ENCODE measurements at regions not wholly inside any gene's neighbourhood (a gene's known extent, or its start where the extent isn't known, plus 50 kb on each side); places are given as distances from the start of the nearest gene placed in this dataset.
"Not testable (repeated sequence)": the region's sequence is repeated elsewhere in the genome, so short reads cannot be mapped to it uniquely, and the experiment has no call there.

DNA sequence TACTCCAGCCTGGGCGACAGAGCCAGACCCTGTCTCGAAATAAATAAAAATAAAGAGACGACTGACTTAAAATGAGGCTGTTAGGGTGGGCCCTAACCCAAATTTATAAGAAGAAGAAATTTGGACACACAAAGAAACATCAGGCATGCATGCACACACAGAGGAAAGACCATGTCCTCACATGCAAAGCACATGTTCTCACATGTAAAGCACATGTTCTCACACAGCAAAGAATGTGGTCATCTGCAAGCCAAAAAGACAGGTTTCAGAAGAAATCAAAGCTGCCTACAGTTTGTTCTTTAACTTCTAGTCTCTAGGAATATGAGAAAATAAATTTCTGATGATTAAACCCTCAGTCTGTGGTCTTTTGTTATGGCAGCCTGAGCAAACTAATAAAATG lies 132.3 kb upstream of the CRIM1 start:
- no peak for DNase-seq

DNA sequence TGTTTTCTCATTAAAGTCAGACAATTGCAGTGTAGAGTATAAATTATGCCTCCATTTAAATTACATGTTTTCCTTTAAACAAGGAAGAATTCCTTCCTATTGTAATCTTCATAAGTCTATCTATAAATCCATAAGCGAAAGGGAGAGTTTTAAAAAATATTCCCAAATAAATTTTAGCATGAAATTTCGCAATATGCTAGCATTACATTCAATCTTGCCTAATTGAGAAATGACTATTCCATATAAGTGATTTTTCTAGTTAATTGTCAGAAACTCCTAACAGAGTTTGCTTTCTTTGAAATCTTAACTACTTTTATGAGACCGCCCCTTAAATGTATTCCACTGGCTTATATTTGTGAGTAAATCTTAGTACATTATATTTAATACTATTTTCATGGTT lies 133.1 kb upstream of the CRIM1 start:
- no peak for DNase-seq

DNA sequence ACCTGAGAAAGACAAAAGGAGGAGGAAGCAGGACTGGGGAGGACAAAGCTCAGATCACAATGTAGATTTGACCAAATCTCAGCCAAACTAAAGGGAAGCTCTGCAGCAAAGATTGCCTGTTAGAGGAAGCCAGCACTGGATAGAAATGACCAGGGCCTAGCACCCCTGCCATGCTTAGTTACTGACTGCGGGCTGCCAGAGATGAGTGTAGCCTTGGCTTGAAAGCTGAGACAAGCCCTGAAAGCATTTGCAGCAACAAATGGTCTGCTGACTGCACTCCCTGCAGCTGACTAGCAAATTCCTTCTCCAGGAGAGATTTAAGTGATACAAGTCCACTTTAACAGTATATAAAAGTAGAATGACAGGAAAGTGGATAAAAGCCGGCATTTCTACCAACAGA lies 140.9 kb upstream of the CRIM1 start:
- no peak for DNase-seq

DNA sequence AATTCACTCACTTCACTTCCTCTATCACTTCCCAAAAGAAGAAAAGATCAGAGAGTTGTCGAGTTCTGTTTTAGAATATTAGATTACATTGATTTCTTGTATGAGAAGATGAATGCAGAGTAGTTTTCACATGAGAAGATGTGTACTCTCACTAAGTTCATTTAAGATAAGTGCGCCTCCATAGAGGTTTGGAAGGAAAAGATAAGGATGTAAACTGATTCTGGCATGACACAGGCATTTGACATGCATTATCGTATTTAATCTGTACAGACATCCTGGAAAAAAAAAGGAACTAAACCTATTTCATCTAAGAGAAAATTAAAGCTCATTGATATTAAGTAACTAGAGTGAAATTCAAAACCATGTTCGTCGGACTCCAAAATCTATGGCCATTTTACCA lies 152.2 kb upstream of the CRIM1 start:
- DNase-seq: no peak

DNA sequence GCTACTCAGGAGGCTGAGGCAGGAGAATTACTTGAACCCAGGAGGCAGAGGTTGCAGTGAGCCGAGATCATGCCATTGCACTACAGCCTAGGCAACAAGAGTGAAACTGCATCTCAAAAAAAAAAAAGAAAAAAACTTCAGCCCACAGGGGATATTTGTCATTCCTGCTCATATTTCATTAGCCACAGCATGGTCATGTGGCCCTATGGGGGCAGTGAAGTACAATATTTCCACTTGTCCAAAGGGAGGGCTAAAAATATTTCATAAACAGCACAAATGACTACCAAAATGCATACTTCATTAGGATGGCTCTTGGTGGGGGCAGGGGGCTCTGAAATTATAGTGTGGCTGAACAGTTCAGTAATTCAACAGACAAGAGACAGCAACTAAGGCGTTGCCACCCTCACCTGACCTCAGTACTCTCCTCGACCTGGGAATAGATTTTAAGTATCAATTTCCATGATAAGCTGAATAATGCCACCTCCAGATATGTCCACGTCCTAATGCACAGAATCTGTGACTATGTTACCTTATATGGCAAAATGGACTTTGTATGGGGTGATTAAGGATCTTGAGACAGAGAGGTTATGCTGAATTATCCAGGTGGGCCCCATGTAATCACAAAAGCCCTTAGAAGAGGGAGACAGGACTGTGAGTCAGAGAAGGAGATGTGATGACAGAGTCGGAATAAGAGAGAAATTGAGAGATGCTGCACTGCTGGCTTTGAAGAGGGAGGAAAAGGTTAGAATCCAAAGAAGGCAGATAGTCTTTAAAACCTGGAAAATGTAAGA lies 158.2 kb upstream of the CRIM1 start:
- no peak for DNase-seq

DNA sequence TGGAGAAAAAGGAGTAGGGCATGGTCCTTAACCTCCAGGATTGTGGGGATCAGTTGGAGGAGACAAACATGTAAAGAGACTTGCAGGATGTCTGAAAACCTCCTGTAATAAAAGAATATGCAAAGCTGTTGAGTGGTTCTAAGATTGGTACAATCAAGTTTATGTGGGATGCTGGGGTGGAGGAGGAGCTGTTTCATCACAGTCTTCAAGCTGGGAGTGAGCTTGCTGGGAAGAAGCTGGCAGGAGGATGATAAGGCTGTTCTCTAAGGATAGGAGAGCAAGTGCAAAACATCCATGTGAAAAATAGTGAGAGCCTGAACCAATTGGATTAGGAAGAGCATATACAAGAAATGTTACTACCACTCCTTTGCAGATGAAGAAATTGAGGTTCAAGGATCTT lies 161.9 kb upstream of the CRIM1 start:
- no peak for DNase-seq

DNA sequence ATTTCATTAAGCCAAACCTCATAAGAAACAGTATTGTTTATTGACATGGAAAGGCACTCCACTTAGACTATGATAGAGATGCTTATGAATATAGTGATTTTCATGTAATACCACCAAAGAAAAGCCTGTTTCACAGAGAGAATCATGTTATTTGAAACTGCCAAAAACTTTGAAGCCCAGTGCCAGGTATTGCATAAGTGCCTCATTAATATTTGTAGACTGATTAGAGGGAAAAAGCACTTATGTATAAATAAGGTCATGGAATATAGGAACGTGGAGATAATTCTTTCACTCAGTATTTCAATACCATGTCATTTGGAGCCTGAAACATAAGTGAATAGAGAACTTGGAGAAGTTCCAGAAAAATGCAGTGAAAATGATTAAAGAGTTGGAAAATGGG lies 162.6 kb upstream of the CRIM1 start:
- DNase-seq: no peak

DNA sequence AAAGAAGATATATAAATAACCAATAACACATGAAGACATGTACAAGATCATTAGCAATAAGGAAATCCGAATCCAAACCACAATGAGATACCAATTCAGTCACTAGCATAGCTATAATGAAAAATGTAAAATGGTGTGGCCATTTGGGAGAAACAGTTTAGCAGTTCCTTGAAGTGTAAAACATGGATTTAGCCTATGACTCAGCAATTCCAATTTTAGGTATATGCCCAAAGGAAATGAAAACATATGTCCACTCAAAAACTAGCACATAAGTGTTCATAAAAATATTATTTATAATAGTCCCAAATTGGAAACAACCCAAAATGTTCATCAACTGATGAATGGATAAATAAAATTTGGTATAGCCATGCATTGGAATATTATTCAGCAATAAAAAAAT lies 165.5 kb upstream of the CRIM1 start:
- no peak for DNase-seq

DNA sequence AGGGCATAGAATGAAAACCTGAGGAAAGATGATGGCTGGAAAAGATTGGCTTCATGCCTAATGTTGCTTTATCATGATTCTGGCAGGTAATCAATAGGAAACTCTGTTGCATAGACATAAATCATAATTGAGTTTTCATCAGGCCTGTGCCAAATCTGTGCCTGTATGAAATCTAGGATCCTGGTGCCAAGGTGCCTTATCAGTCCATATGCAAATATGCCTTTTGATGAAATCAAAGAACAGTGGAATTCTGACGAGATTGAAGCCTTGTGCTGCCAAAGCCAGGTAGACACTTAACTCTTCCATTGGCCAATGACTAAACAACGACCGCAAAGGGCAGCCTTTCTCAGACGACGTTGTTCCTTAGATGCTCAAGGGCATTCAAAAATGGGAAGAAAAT lies 170.0 kb upstream of the CRIM1 start:
- no peak for DNase-seq

DNA sequence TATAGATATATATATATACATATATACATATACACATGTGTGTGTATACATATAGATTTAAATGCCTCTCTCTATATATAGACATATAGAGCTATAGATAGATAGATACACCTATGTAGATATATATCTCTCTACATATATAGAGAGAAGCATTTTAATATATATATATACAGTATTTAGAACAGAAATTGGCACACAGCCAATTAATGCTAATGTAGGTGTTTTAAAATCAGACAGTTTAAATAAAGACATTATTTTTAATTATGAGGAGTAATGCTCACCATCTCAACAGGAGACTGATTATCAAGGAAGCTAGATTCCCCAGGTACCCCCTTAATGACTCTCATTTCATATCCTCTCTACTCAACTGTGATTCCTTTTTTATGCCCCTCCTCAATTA lies 170.7 kb upstream of the CRIM1 start:
- no peak for DNase-seq

DNA sequence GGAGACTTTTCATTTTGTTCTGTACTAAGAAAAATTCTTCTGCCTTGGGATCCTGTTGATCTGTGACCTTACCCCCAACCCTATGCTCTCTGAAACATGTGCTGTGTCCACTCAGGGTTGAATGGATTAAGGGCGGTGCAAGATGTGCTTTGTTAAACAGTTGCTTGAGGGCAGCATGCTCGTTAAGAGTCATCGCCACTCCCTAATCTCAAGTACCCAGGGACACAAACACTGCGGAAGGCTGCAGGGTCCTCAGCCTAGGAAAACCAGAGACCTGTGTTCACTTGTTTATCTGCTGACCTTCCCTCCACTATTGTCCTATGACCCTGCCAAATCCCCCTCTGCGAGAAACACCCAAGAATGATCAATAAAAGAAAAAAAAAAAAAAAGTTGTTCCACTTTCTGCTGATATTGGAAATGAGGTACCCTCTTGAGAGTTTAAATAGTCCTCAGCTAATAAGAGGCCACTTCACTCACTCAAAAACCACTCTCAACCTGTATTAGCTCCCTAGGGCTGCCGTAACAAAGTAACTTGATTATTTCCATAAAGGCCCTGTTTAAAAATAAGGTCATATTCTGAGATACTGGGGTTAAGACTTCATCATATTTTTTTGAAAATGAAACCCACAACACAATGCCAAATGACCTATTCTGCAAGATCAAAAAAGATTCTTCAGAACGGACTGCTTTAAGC lies 174.6 kb upstream of the CRIM1 start:
- DNase-seq: not testable (repeated sequence)

DNA sequence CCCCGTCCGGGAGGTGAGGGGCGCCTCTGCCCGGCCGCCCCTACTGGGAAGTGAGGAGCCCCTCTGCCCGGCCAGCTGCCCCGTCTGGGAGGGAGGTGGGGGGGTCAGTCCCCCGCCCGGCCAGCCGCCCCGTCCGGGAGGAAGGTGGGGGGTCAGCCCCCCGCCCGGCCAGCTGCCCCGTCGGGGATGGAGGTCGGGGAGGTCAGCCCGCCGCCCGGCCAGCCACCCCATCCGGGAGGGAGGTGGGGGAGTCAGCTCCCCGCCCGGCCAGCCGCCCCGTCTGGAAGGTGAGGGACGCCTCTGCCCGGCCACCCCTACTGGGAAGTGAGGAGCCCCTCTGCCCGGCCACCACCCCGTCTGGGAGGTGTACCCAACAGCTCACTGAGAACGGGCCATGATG lies 175.3 kb upstream of the CRIM1 start:
- not testable (repeated sequence) for DNase-seq

DNA sequence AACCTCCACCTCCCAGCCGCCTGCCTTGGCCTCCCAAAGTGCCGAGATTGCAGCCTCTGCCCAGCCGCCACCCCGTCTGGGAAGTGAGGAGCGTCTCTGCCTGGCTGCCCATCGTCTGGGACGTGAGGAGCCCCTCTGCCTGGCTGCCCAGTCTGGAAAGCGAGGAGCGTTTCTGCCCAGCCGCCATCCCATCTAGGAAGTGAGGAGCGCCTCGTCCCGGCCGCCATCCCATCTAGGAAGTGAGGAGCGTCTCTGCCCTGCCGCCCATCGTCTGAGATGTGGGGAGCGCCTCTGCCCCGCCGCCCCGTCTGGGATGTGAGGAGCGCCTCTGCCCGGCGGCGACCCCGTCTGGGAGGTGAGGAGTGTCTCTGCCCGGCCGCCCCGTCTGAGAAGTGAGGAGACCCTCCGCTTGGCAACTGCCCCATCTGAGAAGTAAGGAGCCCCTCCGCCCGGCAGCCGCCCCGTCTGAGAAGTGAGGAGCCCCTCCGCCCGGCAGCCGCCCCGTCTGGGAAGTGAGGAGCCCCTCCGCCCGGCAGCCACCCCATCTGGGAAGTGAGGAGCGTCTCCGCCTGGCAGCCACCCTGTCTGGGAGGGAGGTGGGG lies 175.8 kb upstream of the CRIM1 start:
- not testable (repeated sequence) for DNase-seq

DNA sequence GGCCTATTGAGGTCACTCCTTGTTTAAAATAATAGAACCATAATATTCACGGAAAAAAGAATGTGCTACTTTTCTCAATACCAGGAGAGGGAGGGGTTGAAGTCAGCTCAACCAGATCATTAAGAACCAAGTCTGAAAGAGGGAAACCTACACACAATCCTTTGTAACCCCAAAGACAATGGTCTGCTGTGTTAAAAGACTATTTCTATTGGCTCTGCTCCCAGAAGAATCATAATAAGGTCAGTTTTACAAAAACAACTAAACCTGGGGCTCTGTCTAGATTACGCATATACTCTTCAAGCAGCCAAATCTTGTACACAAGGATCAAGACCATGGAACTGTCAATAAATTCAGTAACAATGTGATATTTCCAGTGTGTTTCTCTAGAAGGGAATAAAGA lies 177.2 kb upstream of the CRIM1 start:
- DNase-seq: no peak

DNA sequence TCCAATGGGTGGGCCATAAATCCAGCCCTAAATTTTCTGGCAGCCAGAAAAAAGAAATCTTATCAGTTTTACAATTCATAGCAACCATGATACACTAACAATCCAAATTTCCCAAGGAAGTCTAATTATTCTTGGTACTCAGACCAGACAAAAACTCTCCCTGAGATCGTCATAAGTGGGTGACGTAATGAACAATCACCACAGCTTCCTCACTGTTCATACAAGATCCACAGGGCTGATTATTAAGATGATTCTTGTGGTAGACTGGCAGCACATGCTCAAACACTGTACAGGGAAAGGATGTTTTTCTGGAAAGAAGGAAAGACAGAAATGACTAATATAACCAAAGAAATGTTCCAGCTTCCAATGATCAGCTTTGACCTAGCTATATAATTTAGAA lies 178.3 kb upstream of the CRIM1 start:
- DNase-seq: no peak

DNA sequence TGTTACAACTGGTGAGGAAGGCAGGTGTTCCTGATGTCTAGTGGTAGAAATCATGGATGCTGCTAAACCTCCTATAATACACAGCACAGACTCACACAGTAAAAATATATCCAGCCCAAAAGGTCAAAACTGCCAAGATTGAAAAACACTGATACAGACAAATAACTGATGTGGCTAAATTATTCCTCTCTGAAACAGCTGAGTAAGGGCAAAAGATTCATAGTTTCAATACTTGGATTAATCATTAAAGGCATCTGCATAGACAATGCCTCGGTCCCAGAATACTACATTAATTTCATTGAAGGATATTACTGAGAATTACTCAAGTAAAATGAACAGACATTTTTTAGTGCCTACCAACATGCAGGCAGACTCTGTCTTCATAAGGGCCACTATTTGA lies 180.7 kb upstream of the CRIM1 start:
- no peak for DNase-seq

DNA sequence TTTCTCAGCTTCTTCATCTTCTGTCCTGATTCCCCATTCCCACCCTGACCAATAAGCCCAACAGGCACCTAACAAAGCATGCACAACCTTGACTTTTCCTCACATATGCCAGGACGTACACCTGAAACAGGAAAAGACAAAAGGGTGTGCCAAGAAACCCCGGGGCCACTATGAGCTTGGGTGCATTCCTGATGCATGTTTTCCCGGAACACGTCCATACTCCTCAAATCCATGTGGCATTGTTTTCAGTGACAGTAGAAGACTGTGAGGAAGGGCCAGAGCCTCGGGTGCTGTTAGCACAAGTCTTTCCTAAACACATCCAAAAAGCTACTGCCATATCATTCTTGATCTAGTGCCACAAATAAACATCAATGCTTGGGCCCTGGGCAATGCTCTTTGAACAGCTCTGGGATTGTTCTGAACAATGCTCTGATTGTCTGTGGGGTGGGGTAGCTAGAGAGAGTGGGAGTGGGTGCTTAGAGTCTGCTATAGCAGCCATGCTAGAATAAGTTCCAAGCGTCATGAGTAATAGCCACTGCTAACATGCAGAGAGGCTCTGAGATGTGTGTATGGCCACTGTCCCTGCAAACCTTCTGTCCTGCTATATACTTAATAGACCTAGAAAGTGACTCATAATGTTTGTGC lies 181.7 kb upstream of the CRIM1 start:
- no peak for DNase-seq

DNA sequence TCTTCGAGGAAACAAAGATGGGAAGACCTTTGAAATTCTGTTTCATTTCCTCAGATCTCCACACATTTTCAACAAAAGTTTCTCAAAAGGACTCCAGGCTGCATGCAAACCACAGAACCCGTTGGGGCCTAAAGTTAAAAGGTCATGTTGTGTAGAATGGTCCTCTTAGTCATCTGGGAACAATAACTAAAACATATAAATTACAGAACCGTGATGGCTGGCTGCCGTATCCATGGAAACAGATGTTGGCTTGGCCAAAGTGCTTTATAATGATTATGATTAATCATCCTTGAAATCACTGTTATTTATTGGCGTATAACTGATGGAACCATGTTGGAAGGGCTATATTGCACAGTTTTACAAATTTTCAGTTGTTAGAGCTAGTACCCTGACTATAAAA lies 182.8 kb upstream of the CRIM1 start:
- no peak for DNase-seq

DNA sequence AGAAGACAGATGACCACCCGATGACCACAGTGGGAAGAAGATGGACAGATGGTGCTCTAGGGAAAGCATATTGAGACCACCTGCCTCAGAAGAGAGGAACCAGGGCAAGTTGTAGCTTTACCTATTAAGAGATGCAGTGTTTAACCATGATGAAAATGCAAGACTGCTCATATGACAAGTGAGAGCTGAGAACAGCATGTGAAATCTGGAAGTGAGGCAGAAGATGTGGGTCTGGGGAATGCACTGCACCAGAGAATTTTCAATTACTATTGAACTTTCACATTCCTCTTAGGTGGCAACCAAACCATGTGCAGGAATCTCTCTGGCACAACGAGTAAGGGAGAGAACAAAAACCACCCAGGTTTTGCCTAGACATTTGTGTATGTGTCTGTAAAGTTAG lies 184.8 kb upstream of the CRIM1 start:
- no peak for DNase-seq

DNA sequence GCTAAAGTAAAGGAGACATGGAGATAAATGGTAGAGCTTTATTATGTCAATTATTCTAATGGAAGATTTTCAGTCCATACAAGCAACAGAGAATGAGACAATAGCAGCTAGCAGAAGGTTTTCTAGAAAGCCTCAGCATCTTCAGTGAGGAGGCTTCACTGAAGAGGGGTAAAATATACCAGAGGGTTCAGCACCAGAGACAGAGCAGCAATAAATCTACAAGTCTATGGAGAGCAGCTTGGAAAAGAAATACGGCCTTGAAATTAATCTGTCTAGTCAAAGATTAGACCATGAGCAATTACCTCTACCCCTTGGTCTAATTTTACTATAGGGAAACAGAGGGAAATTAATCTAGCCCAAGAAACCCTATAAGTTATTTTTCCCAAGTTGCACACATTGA lies 185.7 kb upstream of the CRIM1 start:
- no peak for DNase-seq

DNA sequence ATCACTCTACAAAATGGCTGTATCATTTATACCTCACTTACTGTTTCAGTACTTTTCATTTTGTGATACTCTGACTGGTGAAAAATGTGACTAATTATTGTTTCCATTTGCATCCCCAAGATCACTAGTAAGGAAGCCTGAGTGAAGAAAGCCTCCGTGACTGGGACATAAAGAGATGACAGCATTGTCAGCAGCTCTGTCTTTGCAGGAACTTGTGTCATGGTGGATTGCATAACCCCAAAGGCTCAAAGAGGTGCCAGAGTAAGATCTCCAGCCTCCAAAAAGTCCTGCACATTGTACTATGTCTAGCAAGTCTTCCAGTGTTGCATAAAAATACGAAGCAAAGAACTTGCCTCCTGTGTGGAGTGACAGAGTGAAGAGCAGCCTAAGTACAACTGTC lies 187.5 kb upstream of the CRIM1 start:
- DNase-seq: no peak

DNA sequence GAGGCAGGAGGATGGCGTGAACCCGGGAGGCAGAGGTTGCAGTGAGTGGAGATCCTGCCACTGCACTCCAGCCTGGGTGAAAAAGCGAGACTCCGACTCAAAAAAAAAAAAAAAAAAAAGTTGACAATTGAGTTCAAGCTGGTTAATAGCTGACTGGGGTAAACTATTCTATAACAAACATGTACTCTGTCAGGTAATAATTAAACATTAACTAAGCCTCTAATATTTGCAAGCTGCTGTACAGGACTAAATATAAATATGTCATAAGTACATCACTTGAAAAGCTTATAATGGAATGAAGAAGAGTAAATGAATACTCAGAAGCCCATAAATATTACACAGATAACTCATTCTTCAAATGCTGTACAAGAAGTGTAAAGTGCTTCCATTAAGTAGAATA lies 190.4 kb upstream of the CRIM1 start:
- DNase-seq: no peak

DNA sequence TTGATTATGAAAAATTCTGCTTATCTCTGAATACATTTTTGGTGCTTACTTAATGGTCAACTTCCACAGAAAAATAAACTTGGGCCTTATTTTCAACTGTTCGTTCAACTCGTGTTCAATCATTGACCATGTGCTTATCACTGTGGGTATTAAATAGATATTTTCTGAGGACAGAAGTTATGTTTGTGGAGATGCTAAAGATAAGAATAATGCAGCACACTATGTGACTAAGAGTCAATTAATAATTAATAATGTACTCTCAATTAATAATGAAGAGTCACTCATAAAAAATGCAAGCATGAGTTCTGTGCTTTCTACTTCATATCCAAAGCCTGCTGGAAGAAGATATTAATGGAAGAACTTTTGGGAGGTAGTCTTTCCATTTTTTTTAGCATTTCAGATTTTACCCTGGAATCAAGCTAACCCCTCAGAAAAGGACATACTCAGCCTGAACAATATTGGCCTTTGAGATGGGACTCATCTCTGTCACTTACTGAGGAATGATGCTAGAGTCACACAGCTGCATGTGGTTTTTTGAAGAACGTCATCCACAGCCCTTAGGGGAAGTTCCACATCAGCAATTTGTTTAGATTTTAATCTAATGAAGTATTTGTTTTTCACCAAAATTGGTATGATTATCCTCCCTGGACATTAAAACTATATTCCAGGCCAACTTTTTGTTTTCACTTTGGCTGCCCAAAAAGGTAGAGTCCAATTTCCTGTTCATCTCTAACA lies 191.9 kb upstream of the CRIM1 start:
- DNase-seq: no peak
